Islet precursor cell (in vitro differentiated cells): ENCODE measurements at regions not wholly inside any gene's neighbourhood (a gene's known extent, or its start where the extent isn't known, plus 50 kb on each side); places are given as distances from the start of the nearest gene placed in this dataset.
"Not testable (repeated sequence)": the region's sequence is repeated elsewhere in the genome, so short reads cannot be mapped to it uniquely, and the experiment has no call there.

Source experiments
- DNase-seq: peaks from one replicate; pipeline ENCODE4 v3.0.0-alpha.2; 2018

DNA sequence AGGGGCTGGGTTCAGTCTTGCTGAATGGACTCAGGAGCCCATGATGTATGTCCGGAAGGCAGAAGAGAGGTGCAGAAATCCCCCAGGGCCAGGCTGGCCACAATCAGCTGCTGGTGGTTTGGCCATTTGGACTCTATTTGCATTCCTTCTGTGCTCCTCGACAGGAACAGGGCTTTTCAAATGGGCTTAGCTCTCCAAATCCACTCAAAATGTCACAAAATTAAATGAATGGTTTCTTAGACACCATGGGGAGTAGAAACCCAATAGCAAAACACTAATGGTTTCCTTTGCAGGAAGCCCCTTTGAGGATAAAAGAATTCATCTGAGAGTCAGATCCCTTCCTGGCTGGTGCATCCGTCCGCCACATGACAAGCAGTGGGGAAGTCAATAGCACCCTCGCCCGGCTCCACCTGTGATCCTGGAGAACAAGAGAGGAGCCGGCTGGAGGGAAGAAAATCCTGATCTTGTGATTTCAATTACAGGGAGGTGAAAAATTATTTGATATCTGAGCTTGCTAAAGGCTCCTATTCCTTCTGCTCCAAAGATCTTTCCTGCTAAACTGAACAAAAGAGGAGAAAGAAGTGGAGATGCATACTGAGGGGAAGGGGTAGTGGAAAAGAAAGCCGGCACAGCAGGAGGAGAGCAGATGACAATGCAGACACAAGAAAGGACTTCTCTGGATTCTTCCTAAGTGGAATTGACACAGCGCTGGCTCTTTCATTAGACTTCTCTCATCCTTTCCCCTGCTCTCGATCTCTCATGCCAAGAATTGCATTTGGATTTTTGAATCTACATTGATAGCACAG lies 190.7 kb downstream of the C7orf25 start:
- no peak for DNase-seq

DNA sequence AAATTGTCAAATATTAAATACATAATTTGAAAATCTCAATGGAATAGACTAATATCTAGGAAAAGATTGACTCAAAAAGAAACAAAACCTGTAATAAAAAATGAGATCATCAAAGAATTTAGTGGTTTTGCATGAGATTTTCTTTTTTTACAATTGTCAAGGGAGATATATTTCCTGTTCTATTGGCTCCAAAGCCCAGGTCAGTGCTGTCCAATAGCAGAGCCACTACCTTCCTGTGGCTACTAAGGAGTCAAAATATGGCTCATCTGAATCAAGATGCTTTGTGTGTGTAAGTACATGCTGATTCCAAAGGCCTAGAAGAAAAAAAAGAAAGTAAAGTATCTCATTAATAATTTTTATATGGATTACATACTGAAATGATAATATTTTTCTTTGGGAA lies 191.9 kb downstream of the C7orf25 start:
- DNase-seq: no peak

DNA sequence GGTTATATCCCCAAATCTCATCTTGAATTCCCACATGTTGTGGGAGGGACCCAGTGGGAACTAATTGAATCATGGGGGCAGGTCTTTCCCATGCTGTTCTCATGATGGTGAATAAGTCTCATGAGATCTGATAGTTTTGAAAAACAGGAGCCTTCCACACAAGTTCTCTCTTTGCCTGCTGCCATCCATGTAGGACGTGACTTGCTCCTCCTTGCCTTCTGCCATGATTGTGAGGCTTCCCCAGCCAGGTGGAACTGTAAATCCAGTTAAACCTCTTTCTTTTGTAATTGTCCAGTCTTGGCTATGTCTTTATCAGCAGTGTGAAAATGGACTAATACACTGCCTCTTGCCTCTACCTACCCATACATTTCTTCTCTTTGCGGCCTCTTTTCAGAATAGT lies 193.4 kb downstream of the C7orf25 start:
- DNase-seq: not testable (repeated sequence)

DNA sequence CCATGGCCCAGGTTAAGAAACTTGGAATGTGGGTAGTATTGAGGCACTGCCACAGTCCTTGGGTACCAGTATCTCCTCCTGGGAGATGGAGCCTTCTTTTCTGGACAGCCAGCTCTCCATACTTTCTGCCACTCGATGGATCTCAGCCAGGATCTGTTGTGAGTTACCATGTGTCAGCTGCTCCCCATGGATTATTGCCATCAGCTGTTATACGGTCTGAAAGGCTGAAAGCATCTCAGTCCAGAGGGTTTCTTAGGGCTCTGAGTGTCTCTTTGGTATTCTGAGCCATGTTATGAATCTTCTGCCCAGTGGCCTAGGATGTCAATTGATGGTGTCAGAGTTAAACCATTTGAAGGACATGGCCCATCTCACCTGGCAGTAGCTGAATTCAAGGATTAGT lies 197.5 kb downstream of the C7orf25 start:
- no peak for DNase-seq

DNA sequence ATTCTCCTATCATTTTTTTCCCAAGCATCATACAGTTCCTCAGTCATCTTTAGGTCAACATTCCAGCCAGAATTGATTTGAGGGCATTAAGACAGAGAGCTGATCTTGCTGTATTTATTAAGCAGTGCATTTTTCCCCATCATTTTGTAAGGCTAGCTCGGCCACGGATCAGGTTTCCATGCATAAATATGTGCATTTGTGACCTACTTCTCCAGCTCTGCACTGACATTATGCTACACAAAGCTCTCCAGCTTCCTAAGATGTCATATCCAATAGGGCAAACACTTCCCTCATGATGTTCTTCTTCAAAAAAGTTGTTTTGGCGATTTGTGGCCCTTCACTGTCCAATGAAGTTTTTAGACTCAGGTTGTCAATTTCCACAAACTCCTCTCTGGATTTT lies 202.6 kb downstream of the C7orf25 start:
- no peak for DNase-seq

DNA sequence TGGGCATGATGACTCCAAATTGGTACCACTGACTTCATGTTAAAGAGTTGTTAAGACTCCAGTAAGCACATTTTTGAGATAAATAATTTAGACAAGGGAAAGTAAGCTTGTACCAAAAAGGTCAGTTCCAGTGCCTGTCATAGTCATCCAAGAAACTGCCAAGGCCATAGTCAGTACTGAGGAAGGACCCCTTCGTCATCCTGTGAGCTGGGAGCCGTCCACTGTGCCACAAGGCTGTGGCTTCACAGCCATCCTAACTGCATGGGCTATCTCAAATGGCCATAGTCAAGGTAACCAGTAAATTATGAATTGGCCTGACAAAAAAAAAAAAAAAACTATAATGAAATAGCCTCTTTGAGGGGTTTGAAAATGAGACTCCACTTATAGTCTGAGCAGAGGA lies 207.2 kb downstream of the C7orf25 start:
- no peak for DNase-seq

DNA sequence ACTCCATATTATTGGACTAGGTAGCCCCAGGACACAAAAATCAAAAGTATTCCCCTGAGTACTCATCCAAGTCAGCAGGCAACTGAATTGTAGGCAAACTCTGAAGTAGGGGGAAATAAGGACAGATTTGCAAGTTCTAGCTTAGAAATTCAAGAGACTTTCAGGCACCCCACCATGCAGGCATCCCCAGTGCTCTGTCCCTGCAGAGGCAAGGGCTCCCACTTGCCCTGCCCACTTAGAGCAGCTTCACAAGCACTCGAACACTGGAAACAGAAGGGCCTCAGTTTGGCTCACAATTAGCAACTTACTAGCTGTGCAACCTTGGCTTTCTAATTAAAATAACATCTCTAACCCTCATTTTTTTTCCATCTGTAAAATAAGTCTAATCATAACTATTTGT lies 209.2 kb downstream of the C7orf25 start:
- DNase-seq: no peak

DNA sequence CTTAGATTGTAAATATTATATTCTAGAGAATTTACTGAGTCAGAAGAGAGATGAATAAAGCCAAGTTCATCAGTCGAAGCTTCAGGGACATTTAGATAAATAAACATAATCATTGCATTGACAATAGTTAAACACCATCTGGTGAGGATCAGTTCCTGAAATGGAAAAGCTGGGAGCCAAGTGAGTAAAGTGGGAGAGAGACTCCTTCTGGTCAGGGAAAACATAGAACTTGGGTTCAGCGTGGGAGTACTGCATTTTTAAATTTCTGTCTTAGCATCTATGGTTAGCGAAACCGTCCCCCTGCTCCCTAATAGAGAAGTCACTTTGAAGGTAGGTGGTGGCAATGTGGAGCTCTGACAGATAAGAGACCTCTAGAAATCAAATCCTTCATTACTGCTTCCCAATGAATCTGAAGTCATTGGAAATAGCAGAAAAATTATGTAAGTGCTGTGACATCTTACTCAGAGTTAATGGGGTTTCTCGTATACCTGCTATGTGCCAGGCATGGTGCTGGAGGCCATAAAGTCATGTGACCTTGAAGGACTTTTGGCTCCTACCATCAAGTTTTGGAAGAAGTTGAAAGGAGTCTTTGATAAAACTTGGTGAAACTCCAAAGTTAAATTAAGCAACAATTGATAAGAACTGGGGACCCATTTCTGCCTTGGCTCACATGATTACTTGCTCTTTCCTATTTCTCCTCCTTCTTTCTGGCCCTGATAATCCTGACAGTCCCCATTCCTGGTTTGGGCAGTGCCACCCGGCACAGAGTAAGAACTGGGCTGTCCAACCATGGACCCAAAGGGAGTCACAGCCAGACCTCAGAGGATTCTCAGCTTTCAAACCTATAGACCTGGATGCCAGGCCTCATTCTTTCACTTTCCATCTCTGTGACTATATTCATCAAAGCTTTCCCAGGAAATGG lies 211.2 kb downstream of the C7orf25 start:
- no peak for DNase-seq

DNA sequence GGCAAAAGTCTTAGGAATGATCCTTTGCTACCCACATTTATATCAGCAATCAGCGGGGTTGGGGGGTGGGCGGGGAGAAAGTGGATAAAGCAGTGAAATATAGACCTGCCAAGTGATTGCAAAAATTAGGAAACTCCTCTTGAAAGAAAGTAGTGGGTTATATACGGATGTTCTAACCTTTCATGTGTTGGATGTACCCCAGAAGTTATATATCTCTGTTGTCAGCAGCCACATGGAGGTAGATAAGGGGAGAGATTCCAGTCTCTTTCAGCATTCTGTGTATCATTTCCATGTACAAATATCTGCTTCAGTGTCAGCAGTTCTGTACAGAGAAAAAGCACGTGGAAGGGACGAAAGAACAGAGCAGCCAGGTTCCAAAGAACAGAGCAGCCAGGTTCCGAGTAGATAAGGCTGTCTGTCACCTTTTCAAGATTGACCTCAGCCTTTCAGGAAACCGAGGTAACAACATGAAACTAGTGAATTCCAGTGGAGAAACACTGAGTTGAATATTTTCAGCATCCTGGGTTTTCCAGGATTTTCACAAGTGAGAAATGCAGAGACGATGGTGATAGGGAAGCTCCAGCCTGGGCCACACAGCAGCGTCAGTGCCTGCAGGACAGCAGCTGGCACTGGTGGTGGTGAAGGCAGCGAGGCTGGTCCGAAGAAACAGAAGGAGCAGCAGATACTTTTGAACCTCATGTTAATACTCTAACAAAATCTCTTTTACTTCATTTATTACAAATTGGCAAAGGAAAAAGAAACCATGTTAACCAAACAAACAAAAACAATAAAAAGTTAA lies 212.3 kb downstream of the C7orf25 start:
- DNase-seq: no peak

DNA sequence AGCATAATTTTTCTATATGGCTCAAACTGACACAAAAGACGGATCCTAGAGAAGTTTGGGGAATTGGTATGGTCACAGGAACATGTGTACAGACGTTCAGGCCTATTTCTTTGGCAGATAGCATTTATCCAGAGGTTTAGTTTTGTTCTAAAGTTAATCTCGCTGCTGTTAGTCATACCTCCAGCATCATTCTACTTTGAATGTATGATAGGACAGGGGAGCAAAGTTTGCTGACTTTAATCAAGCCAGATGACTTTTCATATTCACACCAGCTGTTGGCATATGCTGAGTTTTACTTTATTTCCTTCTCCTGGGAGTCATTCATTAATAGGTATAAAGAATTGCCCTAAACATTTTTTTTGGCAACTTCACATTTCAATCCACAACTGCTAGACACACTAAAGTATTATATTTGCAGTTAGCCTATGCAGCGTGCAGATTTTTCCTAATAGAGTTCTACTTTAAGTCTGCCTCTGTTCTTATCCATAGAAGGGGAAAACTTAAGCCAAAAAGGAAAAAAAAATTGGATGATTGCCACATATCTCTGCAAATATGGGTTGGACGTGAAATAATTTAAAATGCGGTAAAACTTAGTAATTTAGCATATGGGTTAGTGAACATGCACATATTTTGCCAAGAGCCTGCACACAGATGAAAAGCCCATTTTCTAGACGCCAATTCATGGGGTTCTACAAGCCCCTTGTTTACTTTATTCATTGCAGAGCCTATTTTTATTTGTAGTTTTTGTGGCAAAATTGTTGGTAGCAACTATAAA lies 213.1 kb downstream of the C7orf25 start:
- no peak for DNase-seq

DNA sequence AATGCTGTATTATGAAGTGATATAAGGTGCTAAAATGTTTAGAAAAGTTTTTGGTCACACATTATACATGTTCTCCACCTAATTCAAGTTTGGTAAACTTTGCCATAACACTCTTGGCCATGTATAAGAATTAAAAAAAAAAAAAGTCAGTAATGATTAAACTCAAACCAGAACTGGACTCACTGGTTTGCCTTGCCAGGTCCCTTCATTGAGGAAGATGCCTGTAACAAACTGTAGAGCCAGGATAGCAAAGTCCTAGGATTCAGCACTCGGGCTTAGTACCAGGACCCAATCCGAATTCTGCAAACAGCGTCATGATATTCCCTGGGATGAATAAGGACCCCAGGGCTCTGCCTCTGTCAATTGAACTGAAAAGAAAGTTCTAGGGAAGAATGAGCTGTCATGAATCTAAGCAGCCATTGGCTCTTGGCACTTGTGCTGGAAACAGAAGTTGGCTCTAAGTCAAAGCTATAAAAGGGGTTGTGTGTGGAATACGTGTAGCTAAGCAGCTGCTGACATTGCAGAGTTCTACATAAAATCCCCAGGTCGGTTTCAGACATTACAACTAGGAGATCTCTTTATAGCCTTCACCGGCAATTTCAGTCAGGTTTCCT lies 216.9 kb downstream of the C7orf25 start:
- DNase-seq: no peak

DNA sequence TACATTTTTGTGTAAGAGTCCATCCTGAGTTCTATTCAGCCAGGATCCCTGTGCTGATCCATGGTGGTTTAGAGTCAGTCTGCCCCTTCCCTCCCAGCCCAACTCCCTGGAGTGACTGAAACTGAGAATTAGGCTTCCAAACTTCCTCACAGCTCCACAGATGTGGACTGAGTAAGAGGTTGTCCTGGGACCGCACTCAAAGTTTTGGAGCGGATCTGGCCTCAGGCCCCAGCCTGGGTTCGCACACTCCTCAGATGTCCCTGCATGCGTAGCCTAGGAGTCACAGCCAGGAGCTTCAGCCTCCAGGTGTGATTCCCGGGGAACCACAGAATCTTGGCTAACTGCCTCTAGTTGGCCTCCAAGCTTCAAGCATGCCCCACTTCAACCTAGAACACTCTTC lies 218.1 kb downstream of the C7orf25 start:
- DNase-seq: no peak

DNA sequence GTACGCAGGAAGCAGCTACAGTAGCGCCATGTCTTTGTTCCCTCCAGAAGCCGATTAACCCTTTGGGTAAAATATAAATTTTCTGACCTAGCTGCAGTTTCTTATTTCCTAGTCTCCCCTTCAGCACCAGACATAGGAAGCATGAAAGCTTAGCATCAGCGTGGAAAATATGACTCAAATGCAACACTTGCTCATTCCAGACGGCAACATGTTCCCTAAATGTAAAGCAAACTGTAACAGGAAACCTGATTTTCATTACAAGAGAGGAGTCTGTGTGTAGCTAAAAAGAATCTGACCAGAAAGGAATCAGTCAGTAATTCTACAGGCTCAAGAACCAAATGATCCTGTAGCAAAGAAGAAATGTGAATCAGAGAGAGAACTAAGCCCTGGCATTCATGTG lies 219.2 kb downstream of the C7orf25 start:
- no peak for DNase-seq

DNA sequence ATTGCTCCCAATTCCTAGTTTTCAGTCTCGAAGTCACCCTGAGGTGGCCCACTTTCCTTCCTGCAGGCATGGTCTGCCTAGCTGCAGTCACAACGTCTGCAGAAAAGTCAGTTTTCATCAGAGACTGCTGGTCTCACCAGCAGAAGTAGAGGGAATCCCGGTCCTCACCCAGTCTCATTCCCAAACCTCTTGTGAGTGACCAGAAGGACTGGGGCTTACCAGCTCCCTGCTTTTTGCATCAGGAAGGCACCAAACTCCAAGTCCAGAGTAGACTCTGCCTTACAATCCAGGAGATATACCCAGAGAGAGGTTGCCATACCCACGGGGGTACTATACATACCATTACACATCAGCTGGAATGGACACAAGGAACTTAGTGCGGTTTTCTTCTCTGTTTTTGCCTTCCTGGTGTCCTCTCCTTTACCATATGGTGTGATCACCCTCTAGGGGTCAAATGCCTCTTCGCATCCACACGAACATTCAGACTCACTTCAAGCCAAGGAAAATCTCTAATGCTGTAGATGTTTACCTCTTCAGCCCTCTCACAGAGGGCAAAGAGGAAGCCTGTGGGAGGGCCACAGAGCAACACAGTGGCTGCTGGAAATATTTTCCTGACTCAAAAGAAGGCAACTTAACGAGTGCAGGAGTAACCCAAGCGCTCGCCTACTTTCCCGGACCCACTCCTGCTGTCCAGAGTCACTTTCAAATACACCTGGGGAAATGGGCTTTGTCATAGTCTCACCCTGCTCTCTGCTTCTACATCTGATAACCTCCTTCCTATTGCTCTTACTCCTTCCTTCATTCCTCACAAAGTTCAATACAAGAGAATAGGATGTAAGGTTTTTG lies 220.9 kb downstream of the C7orf25 start:
- DNase-seq: peak; percentile 77

DNA sequence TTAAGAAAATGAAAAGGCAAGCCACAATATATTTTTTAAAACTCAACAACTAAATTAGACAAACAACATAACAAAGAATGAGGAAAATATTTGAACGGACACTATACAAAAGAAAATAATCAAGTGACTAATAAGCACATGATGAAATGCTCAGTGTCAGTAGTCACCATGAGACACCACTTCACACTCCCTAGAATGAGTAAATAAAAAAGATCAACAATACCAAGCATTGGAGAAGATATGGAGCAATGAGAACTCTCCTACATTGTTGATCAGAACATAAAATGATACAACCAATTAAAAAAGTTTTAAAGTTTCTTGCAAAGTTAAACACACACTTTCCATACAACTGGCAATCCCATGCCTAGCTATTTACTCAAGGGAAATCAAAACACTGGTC lies 222.2 kb downstream of the C7orf25 start:
- DNase-seq: no peak

DNA sequence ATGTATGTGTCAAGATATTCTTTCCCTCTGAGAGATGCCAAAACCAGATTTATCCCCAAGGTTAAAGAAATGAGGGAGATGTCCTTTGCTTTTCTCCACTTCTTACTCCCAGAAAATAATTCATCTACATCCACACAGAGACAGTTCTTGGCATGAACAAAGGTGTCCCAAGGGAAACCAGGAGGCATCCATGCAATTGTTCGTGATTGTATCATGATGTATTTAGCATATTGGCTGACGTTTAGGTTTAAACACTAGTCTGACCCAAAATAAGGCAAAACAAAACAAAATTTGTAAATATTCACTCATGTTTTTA lies 223.9 kb downstream of the C7orf25 start:
- DNase-seq: no peak

DNA sequence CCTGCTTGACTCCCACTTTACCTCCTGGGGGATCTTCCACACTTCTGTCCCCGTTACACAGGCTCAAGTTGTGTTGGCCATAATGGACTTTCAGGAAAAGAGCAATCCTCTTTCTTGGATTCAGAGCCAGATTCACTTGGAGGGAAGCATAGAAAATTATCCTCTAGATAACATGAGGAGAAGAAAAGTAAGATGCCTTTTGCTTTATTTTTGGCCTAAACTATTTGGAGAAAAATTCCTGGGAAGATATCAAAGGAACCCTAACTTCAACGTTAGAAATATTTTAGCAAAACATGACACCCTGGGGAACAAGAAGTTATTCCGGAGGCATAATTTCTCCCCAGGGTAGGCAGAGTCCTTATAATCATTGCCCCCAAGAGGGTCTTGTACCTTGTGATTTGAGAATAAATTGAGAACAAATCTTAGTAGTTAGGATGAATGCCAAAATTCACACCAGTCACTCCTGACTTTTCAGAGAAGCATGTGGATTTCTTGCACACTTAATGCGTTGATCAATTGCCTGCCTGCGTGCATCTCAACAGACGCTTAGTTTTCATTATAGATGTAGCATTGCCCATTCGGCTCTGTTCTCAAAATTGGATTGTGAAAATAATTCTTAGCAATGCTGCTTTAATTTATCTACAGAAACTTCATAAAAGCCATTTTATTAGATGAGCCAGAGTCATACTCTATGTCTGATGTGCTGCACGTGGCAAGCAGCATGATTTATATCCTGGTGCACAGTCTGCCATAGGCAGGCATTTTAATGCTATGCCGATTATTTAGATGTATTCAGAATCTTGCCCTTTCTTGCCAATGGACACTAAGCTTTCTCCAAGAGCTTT lies 224.4 kb downstream of the C7orf25 start:
- no peak for DNase-seq

DNA sequence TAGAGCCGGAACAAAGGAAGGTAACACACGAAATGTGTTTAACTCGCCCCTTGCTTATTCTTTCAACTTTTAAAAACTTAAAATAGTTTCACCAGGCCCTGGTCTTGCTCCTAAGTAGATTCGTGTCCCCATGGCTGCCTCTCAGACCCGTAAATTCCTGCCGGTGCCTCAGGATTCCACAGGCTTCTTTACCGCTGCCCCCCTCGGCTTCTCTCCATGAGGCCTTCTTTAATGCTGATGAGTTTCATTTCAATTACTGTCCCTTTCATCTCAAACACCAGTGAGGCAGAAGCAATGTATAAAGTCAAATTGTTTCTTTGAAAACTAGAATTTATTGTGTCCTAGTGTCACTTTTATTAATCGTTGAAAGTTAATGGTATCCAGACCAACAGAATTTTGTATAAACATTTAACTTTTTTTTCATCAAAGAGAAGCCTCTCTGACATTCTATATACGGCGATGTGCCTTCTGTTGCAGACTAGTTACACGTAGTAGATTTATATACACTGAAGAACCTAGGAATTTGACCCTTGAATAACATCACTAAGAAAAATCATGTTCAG lies 225.2 kb downstream of the C7orf25 start:
- no peak for DNase-seq

DNA sequence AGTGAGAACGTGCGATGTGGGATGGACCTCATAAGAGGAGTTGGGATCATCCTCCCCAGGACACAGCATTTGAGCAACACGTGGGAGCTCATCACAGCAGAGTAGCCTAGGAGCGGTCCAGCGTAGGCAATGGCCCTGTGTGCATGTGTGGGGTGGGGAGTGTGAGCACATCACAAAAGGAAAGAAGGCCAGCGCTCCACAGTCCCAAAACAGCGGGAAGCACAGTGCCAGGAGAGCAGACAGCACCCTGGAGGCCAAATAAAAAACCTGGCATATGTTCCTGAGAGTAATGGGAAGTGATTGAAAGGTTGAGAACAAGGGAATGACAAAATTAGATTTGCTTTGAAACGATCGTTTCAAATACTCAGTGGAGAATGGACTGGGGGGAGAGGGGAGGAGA lies 226.0 kb downstream of the C7orf25 start:
- DNase-seq: no peak
